Transverse colon (tissue), 4 donors: ENCODE measurements at regions not wholly inside any gene's neighbourhood (a gene's known extent, or its start where the extent isn't known, plus 50 kb on each side); places are given as distances from the start of the nearest gene placed in this dataset.

Source experiments
- CTCF ChIP-seq, 5 experiments: fragments of 200-600 bp in 3 of 5; fragments of 450-650 bp in 2 of 5; sonication (generic) in 3 of 5; IDR thresholded peaks; 1 replicate in 2 of 5; 2 replicates in 3 of 5; pipeline ENCODE4 v1.5.1; 2016 to 2017; ENCODE audit warnings: antibody characterized with exemption in 5 of 5, inconsistent platforms in 3 of 5, mild to moderate bottlenecking in 2 of 5, moderate library complexity in 1 of 5
- EP300 ChIP-seq: sonication (generic); formaldehyde crosslinking; IDR thresholded peaks from one replicate; pipeline ENCODE4 v1.6.1; 2017; ENCODE audit warnings: antibody characterized with exemption, low read depth
- POLR2A ChIP-seq: fragments of 450-650 bp; IDR thresholded peaks from one replicate; pipeline ENCODE4 v1.6.1; 2016; ENCODE audit warnings: antibody characterized with exemption, mild to moderate bottlenecking, moderate library complexity
- POLR2AphosphoS5 ChIP-seq, 3 donors: sonication (generic); formaldehyde crosslinking; IDR thresholded peaks; one replicate each; pipeline ENCODE4 v1.6.1; 2016; ENCODE audit warnings: antibody characterized with exemption in 3 of 3

GRCh38 chrX:79530310-79531108 lies 163.4 kb upstream of the ITM2A start:
- no peak for TF ChIP-seq EP300
- no peak for TF ChIP-seq POLR2A
- no peak for TF ChIP-seq CTCF (IDR thresholded peaks at IDR 0.05)
- no peak for TF ChIP-seq POLR2AphosphoS5 (IDR thresholded peaks at IDR 0.05)
